ENCODE measurements at regions not wholly inside any gene's neighbourhood (a gene's known extent, or its start where the extent isn't known, plus 50 kb on each side); places are given as distances from the start of the nearest gene placed in this dataset.

- TF ChIP-seq POLR2A (IDR thresholded peaks at IDR 0.05) (no peak), CTCF (IDR thresholded peaks at IDR 0.05) (no peak)
These were observed 81.0 kb upstream of the RASSF8 start for GRCh38 chr12:25877446-25877845.

Measured in adrenal gland (tissue), 5 donors.